ENCODE measurements at regions not wholly inside any gene's neighbourhood (a gene's known extent, or its start where the extent isn't known, plus 50 kb on each side); places are given as distances from the start of the nearest gene placed in this dataset.

DNA sequence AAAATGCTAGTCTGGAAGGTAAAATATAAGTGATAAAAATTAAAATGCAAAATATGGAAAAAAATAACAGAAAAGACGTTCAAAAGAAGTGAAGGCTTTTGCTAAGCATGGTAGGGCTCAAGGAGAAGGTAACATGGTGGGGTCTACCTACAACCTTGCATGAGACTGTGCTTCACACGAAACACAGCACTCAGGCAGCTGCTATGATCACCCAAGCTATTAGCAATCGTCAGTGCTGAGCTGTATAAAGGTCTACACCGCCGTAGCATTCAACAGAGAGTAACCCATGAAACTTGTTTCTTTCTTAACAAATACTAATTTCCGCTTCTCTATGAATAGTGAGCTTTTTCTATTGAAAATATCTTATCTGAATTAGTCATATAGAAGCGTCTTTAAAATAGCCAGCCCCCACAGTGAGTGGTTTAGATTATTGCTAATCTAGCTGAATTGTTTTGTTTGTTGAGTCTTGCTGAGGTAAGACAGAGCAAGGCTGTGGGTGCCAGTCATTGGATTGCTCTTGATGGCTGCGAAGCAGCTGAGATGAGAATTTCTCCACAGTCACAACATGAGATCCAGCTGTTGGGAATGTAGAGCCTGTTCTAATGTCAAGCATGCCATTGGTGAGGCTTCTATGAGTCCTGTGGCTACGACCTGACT is 230.0 kb downstream of the KLF13 start:
- no peak overlapping the region for H3K27ac Mint-ChIP-seq
- POLR2A ChIA-PET = no interaction called here
- peaks cover 2% of the 10 kb centered on the region for H3K4me1 Mint-ChIP-seq
- H3K27me3 Mint-ChIP-seq = peaks cover 1% of the 10 kb centered on the region
- ATAC-seq (ENCODE audit: low read depth) = no peak
- no peaks in the 10 kb centered on the region for H3K9me3 Mint-ChIP-seq
- no peak overlapping the region for H3K4me3 Mint-ChIP-seq
- no peaks in the 10 kb centered on the region for H3K36me3 Mint-ChIP-seq
- no peak for DNase-seq

DNA sequence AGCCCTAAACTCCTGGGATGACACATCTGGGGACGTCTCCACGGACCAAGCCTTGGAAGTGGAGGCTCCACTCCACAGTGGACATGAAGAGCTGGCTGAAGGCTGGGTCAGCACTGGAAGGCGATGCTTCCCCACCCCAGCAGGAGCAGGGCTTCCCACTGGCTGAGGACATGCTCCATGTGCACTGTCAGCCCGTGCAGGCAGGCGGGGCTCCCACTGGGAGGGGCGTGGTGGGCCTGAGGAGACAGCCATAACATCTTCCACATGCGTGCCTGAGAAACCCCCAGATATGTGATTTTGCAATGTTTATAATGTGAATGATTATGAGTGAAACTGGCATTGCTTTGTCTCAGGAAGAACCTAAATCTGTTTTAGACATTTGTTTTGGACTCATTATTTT is 231.3 kb downstream of the KLF13 start:
- Mint-ChIP-seq H3K9me3 (no peaks in the 10 kb centered on the region), H3K4me3 (no peak overlapping the region), H3K36me3 (no peaks in the 10 kb centered on the region), H3K4me1 (no peaks in the 10 kb centered on the region), H3K27me3 (peaks cover 1% of the 10 kb centered on the region), H3K27ac (no peak overlapping the region)
- no peak for ATAC-seq (ENCODE audit: low read depth)
- DNase-seq = no peak
- POLR2A ChIA-PET = no interaction called here

DNA sequence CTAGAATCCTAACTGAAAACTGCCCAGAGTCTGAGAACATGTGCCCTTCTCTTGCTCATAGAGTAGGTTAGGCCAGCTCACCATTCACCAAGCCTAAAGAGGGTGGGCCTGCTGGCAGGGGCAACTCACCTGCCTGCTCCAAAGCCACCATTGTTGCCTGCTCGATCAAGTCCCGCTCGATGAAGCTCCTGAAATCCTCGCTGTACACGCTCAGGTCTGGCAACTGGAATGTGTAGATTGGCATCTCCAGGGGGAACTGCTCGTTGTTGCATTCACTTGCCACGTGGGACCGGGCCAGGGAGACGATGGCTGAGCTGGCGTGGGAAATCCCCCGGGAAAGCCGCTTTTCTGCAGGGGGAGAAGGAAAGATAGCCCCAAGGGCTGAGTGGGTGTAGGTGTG is 232.2 kb downstream of the KLF13 start:
- H3K27ac Mint-ChIP-seq = no peak overlapping the region
- no peak overlapping the region for H3K4me3 Mint-ChIP-seq
- H3K9me3 Mint-ChIP-seq = no peaks in the 10 kb centered on the region
- DNase-seq (no peak), ATAC-seq (ENCODE audit: low read depth) (no peak)
- H3K27me3 Mint-ChIP-seq = peaks cover 1% of the 10 kb centered on the region
- H3K36me3 Mint-ChIP-seq = no peaks in the 10 kb centered on the region
- no peaks in the 10 kb centered on the region for H3K4me1 Mint-ChIP-seq
- POLR2A ChIA-PET = no interaction called here

DNA sequence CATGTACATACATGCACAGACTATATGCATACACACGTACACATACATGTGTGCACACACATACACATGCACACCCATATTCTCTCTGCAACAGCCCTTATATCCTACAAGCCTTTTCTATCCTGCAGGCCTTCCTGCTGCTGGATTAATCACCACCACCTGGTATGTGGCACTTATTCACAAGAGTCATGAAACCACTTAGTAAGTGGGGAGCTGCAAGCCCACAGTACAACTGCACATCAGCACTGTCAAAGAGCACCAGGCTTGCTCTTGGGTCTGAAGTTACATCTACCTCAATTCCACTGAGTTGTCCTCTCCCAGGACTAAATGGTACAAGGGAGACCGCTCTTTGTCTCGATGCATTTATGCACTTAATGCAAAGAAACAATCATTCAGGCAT is 233.2 kb downstream of the KLF13 start:
- peaks cover 4% of the 10 kb centered on the region for H3K27me3 Mint-ChIP-seq
- H3K36me3 Mint-ChIP-seq = no peaks in the 10 kb centered on the region
- POLR2A ChIA-PET = no interaction called here
- H3K27ac Mint-ChIP-seq = no peak overlapping the region
- no peaks in the 10 kb centered on the region for H3K4me1 Mint-ChIP-seq
- DNase-seq = no peak
- H3K9me3 Mint-ChIP-seq = no peaks in the 10 kb centered on the region
- no peak overlapping the region for H3K4me3 Mint-ChIP-seq
- ATAC-seq (ENCODE audit: low read depth) = no peak

DNA sequence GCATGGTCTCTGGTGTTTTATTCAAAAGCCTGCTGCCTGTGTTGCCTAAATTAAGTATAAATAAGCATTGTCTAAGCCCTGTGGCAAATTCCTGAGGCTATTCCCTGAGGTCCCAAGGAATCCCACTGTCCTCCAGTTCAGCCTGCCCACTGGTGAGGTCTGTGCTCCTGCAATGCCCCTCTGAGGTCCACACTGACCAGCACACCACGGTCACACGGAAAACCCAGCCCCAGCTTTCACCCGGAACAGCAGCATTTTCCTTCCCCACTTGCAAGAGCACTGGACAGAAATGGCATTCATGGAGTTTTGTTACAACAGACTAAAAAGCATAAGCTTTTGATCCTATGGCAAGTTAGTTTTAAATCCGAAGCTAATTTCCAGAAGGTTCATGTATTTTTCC is 234.0 kb downstream of the KLF13 start:
- DNase-seq (no peak), ATAC-seq (ENCODE audit: low read depth) (no peak)
- POLR2A ChIA-PET = no interaction called here
- no peak overlapping the region for H3K27ac Mint-ChIP-seq
- H3K36me3 Mint-ChIP-seq = no peaks in the 10 kb centered on the region
- peaks cover 3% of the 10 kb centered on the region for H3K27me3 Mint-ChIP-seq
- no peaks in the 10 kb centered on the region for H3K9me3 Mint-ChIP-seq
- H3K4me3 Mint-ChIP-seq = no peak overlapping the region
- no peaks in the 10 kb centered on the region for H3K4me1 Mint-ChIP-seq

DNA sequence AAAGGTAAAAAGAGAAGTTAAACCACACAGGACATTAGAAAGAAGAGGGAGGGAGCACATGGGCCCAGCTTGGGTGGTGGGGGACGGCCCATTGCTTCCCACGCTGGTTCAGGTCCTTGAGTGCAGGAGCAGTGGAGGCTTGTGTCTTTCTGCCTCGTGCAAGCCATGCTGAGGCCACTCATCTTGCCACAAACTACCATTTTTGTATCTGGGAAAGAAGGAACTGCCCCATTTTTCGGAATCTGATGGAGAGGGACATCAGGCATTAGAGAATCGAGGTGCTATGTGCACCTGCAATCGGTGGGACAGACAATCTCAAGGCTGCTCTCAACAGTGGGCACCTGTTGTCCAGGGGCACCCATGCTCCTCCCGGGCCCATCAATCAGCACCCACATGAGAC is 234.5 kb downstream of the KLF13 start:
- Mint-ChIP-seq H3K36me3 (no peaks in the 10 kb centered on the region), H3K27me3 (peaks cover 3% of the 10 kb centered on the region), H3K4me3 (no peak overlapping the region), H3K9me3 (no peaks in the 10 kb centered on the region), H3K27ac (no peak overlapping the region), H3K4me1 (no peaks in the 10 kb centered on the region)
- ATAC-seq (ENCODE audit: low read depth) (no peak), DNase-seq (no peak)
- POLR2A ChIA-PET = no interaction called here

DNA sequence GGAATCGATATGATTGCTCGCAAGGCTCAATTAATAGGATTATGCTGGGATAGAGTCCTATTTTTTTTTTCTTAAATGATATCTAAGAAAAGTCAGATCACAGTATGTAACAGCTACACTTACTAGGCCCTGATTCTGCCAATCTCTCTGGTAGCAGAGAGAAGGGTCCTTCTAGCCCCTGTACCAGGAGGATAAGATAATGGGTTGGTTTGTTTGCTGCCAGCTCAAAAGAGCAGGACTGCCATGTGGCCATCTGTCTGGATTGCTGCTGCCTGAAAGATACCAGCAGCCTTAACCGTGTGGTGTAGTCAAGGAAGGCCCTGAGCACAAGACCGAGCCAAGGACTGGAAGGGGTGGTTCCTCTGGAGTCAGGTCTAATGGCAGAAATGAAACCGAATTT is 236.4 kb downstream of the KLF13 start:
- peaks cover 3% of the 10 kb centered on the region for H3K27me3 Mint-ChIP-seq
- no peak overlapping the region for H3K27ac Mint-ChIP-seq
- ATAC-seq (ENCODE audit: low read depth) (no peak), DNase-seq (no peak)
- no peak overlapping the region for H3K4me3 Mint-ChIP-seq
- POLR2A ChIA-PET = no interaction called here
- no peaks in the 10 kb centered on the region for H3K36me3 Mint-ChIP-seq
- H3K9me3 Mint-ChIP-seq = peaks cover 6% of the 10 kb centered on the region
- no peaks in the 10 kb centered on the region for H3K4me1 Mint-ChIP-seq

DNA sequence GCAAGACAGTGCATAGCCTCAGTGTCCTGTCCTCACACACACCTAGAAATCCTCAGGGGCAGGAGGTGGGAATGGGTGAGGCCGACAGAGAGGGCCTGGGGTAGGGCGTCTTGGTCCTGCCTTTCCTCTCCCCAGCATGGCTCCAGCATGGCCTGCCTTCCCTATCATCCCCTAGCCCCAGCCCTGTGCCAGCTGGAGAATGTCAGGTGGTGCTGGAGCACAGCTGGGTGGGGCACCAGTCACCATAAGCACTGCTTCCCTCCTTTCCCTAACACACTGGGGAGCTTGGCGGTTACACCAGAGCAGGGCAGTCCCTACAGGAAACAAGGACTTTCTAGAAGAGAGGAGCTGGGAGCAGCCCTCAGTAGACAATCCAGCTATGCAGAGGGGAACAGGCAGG is 236.8 kb downstream of the KLF13 start:
- DNase-seq = no peak
- Mint-ChIP-seq H3K36me3 (no peaks in the 10 kb centered on the region), H3K4me3 (no peak overlapping the region), H3K27me3 (peaks cover 3% of the 10 kb centered on the region), H3K27ac (no peak overlapping the region), H3K9me3 (peaks cover 8% of the 10 kb centered on the region), H3K4me1 (no peaks in the 10 kb centered on the region)
- POLR2A ChIA-PET = no interaction called here
- ATAC-seq (ENCODE audit: low read depth) = no peak

DNA sequence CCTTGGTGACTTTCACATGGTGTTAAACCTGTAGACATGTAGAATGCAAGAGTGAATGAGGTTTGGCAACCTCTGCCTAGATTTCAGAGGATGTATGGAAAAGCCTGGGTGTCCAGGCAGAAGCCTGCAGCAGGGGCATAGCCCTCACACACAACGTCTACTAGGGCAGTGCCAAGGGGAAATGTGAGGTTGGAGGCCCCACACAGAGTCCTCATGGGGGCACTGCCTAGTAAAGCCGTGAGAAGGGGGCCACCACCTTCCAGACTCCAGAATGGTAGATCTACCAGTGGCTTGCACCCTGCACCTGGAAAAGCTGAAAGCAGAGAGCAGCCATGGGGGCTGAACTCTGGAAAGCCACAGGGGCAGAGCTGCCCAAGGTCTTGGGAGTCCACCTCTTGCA is 241.2 kb downstream of the KLF13 start:
- Mint-ChIP-seq H3K36me3 (no peaks in the 10 kb centered on the region), H3K27me3 (peaks cover 8% of the 10 kb centered on the region), H3K4me3 (no peak overlapping the region), H3K27ac (no peak overlapping the region), H3K4me1 (no peaks in the 10 kb centered on the region), H3K9me3 (peaks cover 11% of the 10 kb centered on the region)
- POLR2A ChIA-PET = no interaction called here
- no peak for ATAC-seq (ENCODE audit: low read depth)
- no peak for DNase-seq

DNA sequence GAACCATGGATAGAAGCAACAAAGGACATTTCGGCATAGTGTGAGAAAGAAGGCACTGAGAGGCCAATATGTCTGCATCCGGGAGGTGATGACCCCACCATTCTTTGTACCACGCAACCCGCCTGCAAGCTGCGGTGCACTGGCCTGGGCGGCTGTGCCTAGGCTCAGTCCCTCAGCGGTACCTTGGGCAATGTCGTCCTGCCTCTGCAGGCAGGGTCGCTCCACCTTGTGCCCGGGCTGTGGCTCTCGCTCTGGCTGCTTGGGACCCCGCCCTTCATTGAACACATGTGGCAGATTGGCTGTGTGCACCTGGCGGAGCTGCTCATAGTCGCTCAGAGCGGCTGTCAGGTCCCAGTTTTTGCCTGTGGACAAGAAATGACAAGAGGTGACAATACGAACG is 243.2 kb downstream of the KLF13 start:
- no peak for DNase-seq
- no peaks in the 10 kb centered on the region for H3K4me1 Mint-ChIP-seq
- H3K9me3 Mint-ChIP-seq = peaks cover 11% of the 10 kb centered on the region
- ATAC-seq (ENCODE audit: low read depth) = no peak
- H3K27me3 Mint-ChIP-seq = peaks cover 7% of the 10 kb centered on the region
- no peak overlapping the region for H3K4me3 Mint-ChIP-seq
- H3K27ac Mint-ChIP-seq = no peak overlapping the region
- POLR2A ChIA-PET = no interaction called here
- H3K36me3 Mint-ChIP-seq = no peaks in the 10 kb centered on the region

DNA sequence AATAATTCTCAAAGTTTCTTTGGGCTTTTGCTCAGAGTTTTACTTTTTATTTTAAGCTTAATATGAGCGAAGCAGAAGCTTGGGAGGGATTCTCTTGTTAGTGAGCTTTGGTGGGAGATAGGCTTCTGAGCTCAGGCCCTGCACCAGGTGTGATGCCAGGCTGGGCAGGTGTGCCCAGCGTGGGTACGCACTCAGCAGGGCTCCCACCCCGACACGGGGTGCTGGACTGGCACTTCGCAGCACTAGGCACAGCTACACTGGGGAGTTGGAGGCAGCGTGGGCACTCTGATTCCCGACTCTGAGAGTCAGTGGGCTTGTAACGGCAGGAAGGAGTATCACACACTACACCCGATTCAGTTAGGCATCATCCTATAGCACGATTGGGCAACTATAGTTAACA is 244.0 kb downstream of the KLF13 start:
- Mint-ChIP-seq H3K4me3 (no peak overlapping the region), H3K9me3 (peaks cover 11% of the 10 kb centered on the region), H3K27ac (no peak overlapping the region), H3K27me3 (peaks cover 7% of the 10 kb centered on the region), H3K4me1 (no peaks in the 10 kb centered on the region), H3K36me3 (no peaks in the 10 kb centered on the region)
- DNase-seq = no peak
- POLR2A ChIA-PET = no interaction called here
- ATAC-seq (ENCODE audit: low read depth) = no peak

DNA sequence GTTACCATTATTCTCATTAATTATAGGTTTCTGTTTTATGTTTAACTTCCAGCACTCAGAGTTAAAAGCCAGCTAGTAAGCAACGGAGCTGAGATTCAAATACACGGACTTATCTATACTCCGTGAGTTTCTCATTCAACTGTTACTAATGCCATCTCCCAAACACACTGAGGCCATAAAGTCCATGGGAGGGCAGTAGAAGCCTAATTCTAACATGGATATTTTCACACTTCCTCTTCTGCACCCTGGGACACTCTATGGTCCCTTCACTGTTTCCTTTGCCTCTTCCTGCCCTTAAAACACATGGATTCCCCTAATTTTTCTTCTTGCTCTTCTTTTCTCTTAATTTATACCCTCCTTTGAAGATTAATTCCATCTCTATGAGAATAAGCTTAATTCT is 245.0 kb downstream of the KLF13 start:
- POLR2A ChIA-PET = no interaction called here
- no peak overlapping the region for H3K4me3 Mint-ChIP-seq
- no peak overlapping the region for H3K27ac Mint-ChIP-seq
- no peak for DNase-seq
- H3K9me3 Mint-ChIP-seq = peaks cover 9% of the 10 kb centered on the region
- ATAC-seq (ENCODE audit: low read depth) = no peak
- no peaks in the 10 kb centered on the region for H3K4me1 Mint-ChIP-seq
- no peaks in the 10 kb centered on the region for H3K36me3 Mint-ChIP-seq
- peaks cover 9% of the 10 kb centered on the region for H3K27me3 Mint-ChIP-seq

DNA sequence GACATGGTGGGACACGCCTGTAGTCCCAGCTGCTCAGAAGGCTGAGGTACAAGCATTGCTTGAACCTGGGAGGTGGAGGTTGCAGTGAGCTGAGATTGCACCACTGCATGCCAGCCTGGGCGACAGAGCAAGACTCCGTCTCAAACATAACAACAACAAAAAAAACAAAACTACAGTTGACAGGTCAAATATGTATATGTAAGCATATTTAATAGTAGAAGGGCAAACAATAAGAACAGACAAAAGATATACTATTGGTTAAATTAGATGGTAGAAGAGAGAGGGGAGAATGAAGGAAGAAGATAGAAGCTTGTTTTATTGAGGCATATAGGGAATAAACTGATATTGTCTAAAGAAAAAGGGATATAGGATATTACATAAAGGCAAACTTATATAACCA is 247.1 kb downstream of the KLF13 start:
- POLR2A ChIA-PET = no interaction called here

DNA sequence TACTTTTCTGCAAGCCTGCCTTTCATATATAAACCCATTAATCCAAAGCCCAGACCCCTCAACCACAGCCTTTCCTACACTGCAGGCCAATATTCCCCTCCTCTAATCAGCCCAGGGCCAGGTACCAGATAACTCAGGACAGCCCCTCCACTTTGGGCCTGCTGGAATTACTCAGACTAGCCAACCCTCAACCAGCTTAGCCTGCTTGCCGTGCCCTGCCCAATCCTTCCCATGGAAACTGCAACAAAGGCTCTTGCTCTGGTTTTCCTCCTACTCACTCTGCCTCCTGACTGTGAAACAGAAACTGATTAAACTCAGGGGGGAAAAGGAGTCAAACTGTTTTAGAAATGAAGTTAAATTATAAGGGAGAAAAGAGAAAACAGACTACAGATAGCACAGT is 248.1 kb downstream of the KLF13 start:
- no peak for DNase-seq
- Mint-ChIP-seq H3K9me3 (peaks cover 1% of the 10 kb centered on the region), H3K27ac (no peak overlapping the region), H3K4me3 (no peak overlapping the region), H3K36me3 (no peaks in the 10 kb centered on the region), H3K4me1 (no peaks in the 10 kb centered on the region), H3K27me3 (peaks cover 16% of the 10 kb centered on the region)
- POLR2A ChIA-PET = no interaction called here
- ATAC-seq (ENCODE audit: low read depth) = no peak

More for the DNA sequence above, 247.1 kb downstream of the KLF13 start:
- no peak overlapping the region for H3K27ac Mint-ChIP-seq
- DNase-seq (no peak), ATAC-seq (ENCODE audit: low read depth) (no peak)
- no peaks in the 10 kb centered on the region for H3K9me3 Mint-ChIP-seq
- no peaks in the 10 kb centered on the region for H3K4me1 Mint-ChIP-seq
- no peak overlapping the region for H3K4me3 Mint-ChIP-seq
- H3K36me3 Mint-ChIP-seq = no peaks in the 10 kb centered on the region
- peaks cover 16% of the 10 kb centered on the region for H3K27me3 Mint-ChIP-seq

DNA sequence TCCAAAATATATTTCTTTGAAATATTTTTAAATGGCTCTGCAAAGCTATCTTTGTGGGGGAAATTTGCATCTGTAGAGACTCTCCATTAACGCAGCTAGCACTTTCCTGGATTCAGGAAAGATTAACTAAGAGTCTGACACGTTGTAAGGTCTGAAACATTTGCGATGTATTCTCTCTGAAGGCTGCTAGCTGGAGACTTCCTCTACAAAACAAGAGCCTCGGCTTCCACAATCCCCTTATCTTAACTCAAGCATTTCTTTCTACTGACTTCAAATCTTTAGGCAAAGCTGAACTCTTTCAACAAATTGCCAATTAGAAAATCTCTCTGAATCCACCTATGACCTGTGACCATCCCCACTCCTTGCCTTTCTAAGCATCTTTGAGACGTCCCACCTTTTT is 250.5 kb downstream of the KLF13 start:
- no peak for DNase-seq
- peaks cover 8% of the 10 kb centered on the region for H3K9me3 Mint-ChIP-seq
- H3K4me1 Mint-ChIP-seq = no peaks in the 10 kb centered on the region
- no peak for ATAC-seq (ENCODE audit: low read depth)
- no peak overlapping the region for H3K27ac Mint-ChIP-seq
- H3K27me3 Mint-ChIP-seq = peaks cover 18% of the 10 kb centered on the region
- H3K4me3 Mint-ChIP-seq = no peak overlapping the region
- no peaks in the 10 kb centered on the region for H3K36me3 Mint-ChIP-seq
- POLR2A ChIA-PET = no interaction called here

Measured in activated naive CD8-positive, alpha-beta T cell treated with anti-CD3 and anti-CD28 coated beads, Interleukin-2, amount 10 ng/mL, durations not matched to agents 7 days and 5 days (primary cell).